Neural cell (in vitro differentiated cells): ENCODE measurements at regions not wholly inside any gene's neighbourhood (a gene's known extent, or its start where the extent isn't known, plus 50 kb on each side); places are given as distances from the start of the nearest gene placed in this dataset.

Source experiments
- H2AFZ ChIP-seq: fragments of 200-600, 300-800 bp; sonication (generic), shearing (Covaris generic); 2 replicates; pipeline ENCODE4 v1.6.0; 2014; ENCODE audit warnings: low read depth, mild to moderate bottlenecking, antibody characterized with exemption, low read length, moderate library complexity
- H3F3A ChIP-seq: fragments of 200-600 bp; shearing (Covaris generic); 2 replicates; pipeline ENCODE4 v1.6.1; 2016; ENCODE audit warnings: mild to moderate bottlenecking, moderate library complexity, mixed read lengths, antibody characterized with exemption, low read length; ENCODE audit not compliant: insufficient read depth, poor library complexity, severe bottlenecking
- H3K27ac ChIP-seq: fragments of 200-600, 300-800 bp; sonication (generic), shearing (Covaris generic); 2 replicates; pipeline ENCODE4 v1.5.1; 2014; ENCODE audit warnings: mild to moderate bottlenecking, low read length, moderate library complexity
- H3K27me3 ChIP-seq: fragments of 300-800, 200-600 bp; sonication (generic), shearing (Covaris generic); 2 replicates; pipeline ENCODE4 v1.6.0; 2014; ENCODE audit warnings: mild to moderate bottlenecking, low read depth, low read length, moderate library complexity; ENCODE audit not compliant: insufficient read depth
- H3K36me3 ChIP-seq: fragments of 300-800, 200-600 bp; sonication (generic), shearing (Covaris generic); 2 replicates; pipeline ENCODE4 v1.5.1; 2014; ENCODE audit warnings: mild to moderate bottlenecking, antibody characterized with exemption, low read length, moderate library complexity; ENCODE audit not compliant: insufficient read depth
- H3K4me2 ChIP-seq: fragments of 300-800, 200-600 bp; sonication (generic), shearing (Covaris generic); 2 replicates; pipeline ENCODE4 v1.6.0; 2014; ENCODE audit warnings: mild to moderate bottlenecking, low read length
- H3K4me3 ChIP-seq: fragments of 300-800, 200-600 bp; sonication (generic), shearing (Covaris generic); 2 replicates; pipeline ENCODE4 v1.5.1; 2014; ENCODE audit warnings: mild to moderate bottlenecking, low read length, moderate library complexity
- H3K79me2 ChIP-seq: fragments of 200-600 bp; shearing (Covaris generic); replicated peaks from 2 replicates; pipeline ENCODE4 v1.6.0; 2014; ENCODE audit warnings: mild to moderate bottlenecking, low read length, moderate library complexity; ENCODE audit not compliant: insufficient read depth
- H3K9ac ChIP-seq: fragments of 300-800, 200-600 bp; sonication (generic), shearing (Covaris generic); 2 replicates; pipeline ENCODE4 v1.6.1; 2016; ENCODE audit warnings: mild to moderate bottlenecking, low read length, mixed read lengths
- H3K9me2 ChIP-seq: fragments of 200-600 bp; shearing (Covaris generic); 2 replicates; pipeline ENCODE4 v1.6.1; 2016; ENCODE audit warnings: mild to moderate bottlenecking, low read length, mixed read lengths; ENCODE audit not compliant: insufficient read depth
- H3K9me3 ChIP-seq: fragments of 200-600, 300-800 bp; sonication (generic), shearing (Covaris generic); 2 replicates; pipeline ENCODE4 v1.6.1; 2016; ENCODE audit warnings: mild to moderate bottlenecking, mixed run types, low read length, moderate library complexity, mixed read lengths
- H4K20me1 ChIP-seq: fragments of 200-600 bp; shearing (Covaris generic); 2 replicates; pipeline ENCODE4 v1.6.1; 2016; ENCODE audit warnings: mild to moderate bottlenecking, mixed run types; ENCODE audit not compliant: insufficient read depth
- CTCF ChIP-seq: fragments of 450-650 bp; IDR thresholded peaks from 2 replicates; pipeline ENCODE4 v1.5.1; 2014; ENCODE audit warnings: antibody characterized with exemption, mild to moderate bottlenecking, moderate library complexity; ENCODE audit not compliant: poor library complexity, severe bottlenecking
- EP300 ChIP-seq: fragments of 450-650 bp; conservative IDR thresholded peaks from 2 replicates; pipeline ENCODE4 v1.6.1; 2014; ENCODE audit warnings: antibody characterized with exemption, mild to moderate bottlenecking, moderate library complexity; ENCODE audit not compliant: poor library complexity, severe bottlenecking
- EZH2 ChIP-seq: fragments of 200-600, 300-800 bp; shearing (Covaris generic), sonication (generic); IDR thresholded peaks from 2 replicates; pipeline ENCODE4 v1.6.1; 2014; ENCODE audit warnings: antibody characterized with exemption, low read length, borderline replicate concordance, mild to moderate bottlenecking; ENCODE audit not compliant: insufficient read depth, poor library complexity, severe bottlenecking
- MXI1 ChIP-seq: fragments of 450-650 bp; conservative IDR thresholded peaks from 2 replicates; pipeline ENCODE4 v1.6.1; 2014; ENCODE audit warnings: antibody characterized with exemption, mild to moderate bottlenecking; ENCODE audit not compliant: poor library complexity, severe bottlenecking
- POLR2AphosphoS5 ChIP-seq: IDR thresholded peaks from 2 replicates; pipeline ENCODE4 v1.6.1; 2012
- RAD21 ChIP-seq: fragments of 450-650 bp; conservative IDR thresholded peaks from 2 replicates; pipeline ENCODE4 v1.6.1; 2014; ENCODE audit warnings: antibody characterized with exemption, mild to moderate bottlenecking, moderate library complexity
- REST ChIP-seq: IDR thresholded peaks from 2 replicates; pipeline ENCODE4 v1.6.1; 2012; ENCODE audit warnings: borderline replicate concordance
- SMC3 ChIP-seq: fragments of 450-650 bp; conservative IDR thresholded peaks from 2 replicates; pipeline ENCODE4 v1.6.1; 2014; ENCODE audit warnings: antibody characterized with exemption, mild to moderate bottlenecking, moderate library complexity; ENCODE audit not compliant: poor library complexity
- TAF1 ChIP-seq: IDR thresholded peaks from 2 replicates; pipeline ENCODE4 v1.6.1; 2012; ENCODE audit warnings: low read depth

- Histone ChIP-seq H4K20me1 (no peaks in the 10 kb centered on the region), H3K79me2 (no peaks in the 10 kb centered on the region), H3K27me3 (no peaks in the 10 kb centered on the region), H3K9me2 (no peaks in the 10 kb centered on the region), H3K27ac (no peak overlapping the region), H3K4me2 (no peak overlapping the region), H2AFZ (no peak overlapping the region), H3K36me3 (no peaks in the 10 kb centered on the region), H3K9ac (no peak overlapping the region), H3K4me3 (no peak overlapping the region), H3F3A (no peaks in the 10 kb centered on the region), H3K9me3 (no peaks in the 10 kb centered on the region)
- TF ChIP-seq EZH2 (no peak), SMC3 (no peak), RAD21 (no peak), CTCF (no peak), EP300 (no peak), MXI1 (no peak), TAF1 (no peak), POLR2AphosphoS5 (no peak), REST (no peak)
These were observed 560.7 kb upstream of the BOD1L1 start for GRCh38 chr4:14188214-14188613.

GRCh38 chr4:14193601-14194000 lies 566.1 kb upstream of the BOD1L1 start:
- no peaks in the 10 kb centered on the region for H3K9me2 ChIP-seq
- TF ChIP-seq SMC3 (no peak), POLR2AphosphoS5 (no peak), CTCF (no peak), RAD21 (no peak), EP300 (no peak), REST (no peak), TAF1 (no peak), EZH2 (no peak)
- H3K4me3 ChIP-seq = no peak overlapping the region
- no peaks in the 10 kb centered on the region for H3K9me3 ChIP-seq
- H2AFZ ChIP-seq = no peak overlapping the region
- H3F3A ChIP-seq = no peaks in the 10 kb centered on the region
- H3K36me3 ChIP-seq = no peaks in the 10 kb centered on the region
- no peaks in the 10 kb centered on the region for H4K20me1 ChIP-seq
- no peaks in the 10 kb centered on the region for H3K79me2 ChIP-seq
- no peak overlapping the region for H3K9ac ChIP-seq
- no peak overlapping the region for H3K27ac ChIP-seq
- H3K4me2 ChIP-seq = no peak overlapping the region
- H3K27me3 ChIP-seq = peaks cover 3% of the 10 kb centered on the region
